IPS DF 6.9 (cell line): ENCODE measurements at regions not wholly inside any gene's neighbourhood (a gene's known extent, or its start where the extent isn't known, plus 50 kb on each side); places are given as distances from the start of the nearest gene placed in this dataset.

Experiments used
- DNase-seq: peaks from one replicate; pipeline ENCODE4 v3.0.0-alpha.2; 2013; ENCODE audit warnings: low read depth, low spot score
- H3K27ac ChIP-seq: one replicate; pipeline ENCODE4 v1.5.1; 2013; ENCODE audit warnings: low read length, control low read depth
- H3K27me3 ChIP-seq: 2 replicates; pipeline ENCODE4 v1.6.1; 2013; ENCODE audit warnings: mild to moderate bottlenecking, low read length; ENCODE audit not compliant: control insufficient read depth, insufficient read depth
- H3K36me3 ChIP-seq: 2 replicates; pipeline ENCODE4 v1.6.1; 2013; ENCODE audit warnings: low read length; ENCODE audit not compliant: control insufficient read depth, insufficient read depth
- H3K4me1 ChIP-seq: 2 replicates; pipeline ENCODE4 v1.6.1; 2013; ENCODE audit warnings: low read length; ENCODE audit not compliant: control insufficient read depth, insufficient read depth
- H3K4me3 ChIP-seq: 2 replicates; pipeline ENCODE4 v1.5.1; 2013; ENCODE audit warnings: mild to moderate bottlenecking, low read length
- H3K9me3 ChIP-seq: 2 replicates; pipeline ENCODE4 v1.6.1; 2013; ENCODE audit warnings: low read length, inconsistent platforms; ENCODE audit not compliant: control insufficient read depth, insufficient read depth
- WGBS: extraction: QIAGEN DNeasy Blood & Tissue Kit; methylation state at CpG from one replicate; pipeline ENCODE4 v1.1.7; 2013; ENCODE audit warnings: mixed read lengths, missing lambda C conversion rate; ENCODE audit not compliant: insufficient read length, insufficient coverage; 5-methylcytosine and 5-hydroxymethylcytosine counted together

GRCh38 chr2:67823726-67824125 lies 239.1 kb downstream of the C1D start:
- no CpG with 5 or more reads among the region's 8 CpGs for WGBS
- H3K4me1 ChIP-seq, result no peaks in the 10 kb centered on the region
- H3K36me3 ChIP-seq, result no peaks in the 10 kb centered on the region
- DNase-seq, result no peak
- no peak overlapping the region for H3K27ac ChIP-seq
- no peaks in the 10 kb centered on the region for H3K9me3 ChIP-seq
- no peaks in the 10 kb centered on the region for H3K27me3 ChIP-seq
- H3K4me3 ChIP-seq, result no peak overlapping the region

- no peaks in the 10 kb centered on the region for H3K9me3 ChIP-seq
- no CpG with 5 or more reads among the region's 6 CpGs for WGBS
- H3K36me3 ChIP-seq, result no peaks in the 10 kb centered on the region
- no peak overlapping the region for H3K27ac ChIP-seq
- DNase-seq, result no peak
- no peaks in the 10 kb centered on the region for H3K27me3 ChIP-seq
- no peak overlapping the region for H3K4me3 ChIP-seq
- no peaks in the 10 kb centered on the region for H3K4me1 ChIP-seq
Measured at GRCh38 chr2:67824186-67824585, 238.6 kb downstream of the C1D start.

- Histone ChIP-seq H3K4me1 (no peaks in the 10 kb centered on the region), H3K27ac (no peak overlapping the region), H3K36me3 (no peaks in the 10 kb centered on the region), H3K27me3 (no peaks in the 10 kb centered on the region), H3K4me3 (no peak overlapping the region), H3K9me3 (no peaks in the 10 kb centered on the region)
- DNase-seq, result no peak
- WGBS, result no CpG with 5 or more reads among the region's 2 CpGs
Measured at GRCh38 chr2:67825476-67825875, 237.3 kb downstream of the C1D start.

GRCh38 chr2:67828066-67828465 lies 234.7 kb downstream of the C1D start:
- WGBS, result no CpG with 5 or more reads among the region's 2 CpGs
- no peak for DNase-seq
- H3K4me3 ChIP-seq, result no peak overlapping the region

GRCh38 chr2:67829470-67829869 lies 233.3 kb downstream of the C1D start:
- H3K27ac ChIP-seq, result no peak overlapping the region
- H3K36me3 ChIP-seq, result no peaks in the 10 kb centered on the region
- WGBS, result no CpG with 5 or more reads among the region's 2 CpGs
- H3K9me3 ChIP-seq, result no peaks in the 10 kb centered on the region
- DNase-seq, result no peak
- no peaks in the 10 kb centered on the region for H3K27me3 ChIP-seq
- H3K4me3 ChIP-seq, result no peak overlapping the region
- no peaks in the 10 kb centered on the region for H3K4me1 ChIP-seq

More at GRCh38 chr2:67828066-67828465, 234.7 kb downstream of the C1D start:
- H3K27ac ChIP-seq, result no peak overlapping the region
- H3K4me1 ChIP-seq, result no peaks in the 10 kb centered on the region
- H3K9me3 ChIP-seq, result no peaks in the 10 kb centered on the region
- H3K27me3 ChIP-seq, result no peaks in the 10 kb centered on the region
- H3K36me3 ChIP-seq, result no peaks in the 10 kb centered on the region

GRCh38 chr2:67833632-67834031 lies 229.2 kb downstream of the C1D start:
- no peak for DNase-seq
- WGBS, result no CpG with 5 or more reads among the region's 5 CpGs

GRCh38 chr2:67834482-67834881 lies 228.3 kb downstream of the C1D start:
- no peak for DNase-seq
- WGBS, result no CpG with 5 or more reads among the region's 7 CpGs
- H3K4me3 ChIP-seq, result no peak overlapping the region

More at GRCh38 chr2:67833632-67834031, 229.2 kb downstream of the C1D start:
- Histone ChIP-seq H3K4me1 (no peaks in the 10 kb centered on the region), H3K9me3 (no peaks in the 10 kb centered on the region), H3K27ac (no peak overlapping the region), H3K36me3 (no peaks in the 10 kb centered on the region), H3K4me3 (no peak overlapping the region), H3K27me3 (no peaks in the 10 kb centered on the region)

GRCh38 chr2:67835266-67835665 lies 227.5 kb downstream of the C1D start:
- H3K36me3 ChIP-seq, result no peaks in the 10 kb centered on the region
- H3K9me3 ChIP-seq, result no peaks in the 10 kb centered on the region
- H3K27ac ChIP-seq, result no peak overlapping the region
- no peaks in the 10 kb centered on the region for H3K4me1 ChIP-seq
- no peak for DNase-seq
- H3K27me3 ChIP-seq, result no peaks in the 10 kb centered on the region
- no CpG with 5 or more reads among the region's 3 CpGs for WGBS
- no peak overlapping the region for H3K4me3 ChIP-seq

More at GRCh38 chr2:67834482-67834881, 228.3 kb downstream of the C1D start:
- Histone ChIP-seq H3K36me3 (no peaks in the 10 kb centered on the region), H3K27ac (no peak overlapping the region), H3K4me1 (no peaks in the 10 kb centered on the region), H3K27me3 (no peaks in the 10 kb centered on the region), H3K9me3 (no peaks in the 10 kb centered on the region)

GRCh38 chr2:67836866-67837265 lies 225.9 kb downstream of the C1D start:
- H3K27ac ChIP-seq, result no peak overlapping the region
- WGBS, result no CpG with 5 or more reads among the region's 5 CpGs

GRCh38 chr2:67838205-67838604 lies 224.6 kb downstream of the C1D start:
- Histone ChIP-seq H3K4me1 (no peaks in the 10 kb centered on the region), H3K27me3 (no peaks in the 10 kb centered on the region), H3K9me3 (no peaks in the 10 kb centered on the region), H3K4me3 (no peak overlapping the region), H3K27ac (no peak overlapping the region), H3K36me3 (no peaks in the 10 kb centered on the region)
- WGBS, result no CpG with 5 or more reads among the region's 3 CpGs
- no peak for DNase-seq

More at GRCh38 chr2:67836866-67837265, 225.9 kb downstream of the C1D start:
- Histone ChIP-seq H3K36me3 (no peaks in the 10 kb centered on the region), H3K4me3 (no peak overlapping the region), H3K27me3 (no peaks in the 10 kb centered on the region), H3K4me1 (no peaks in the 10 kb centered on the region), H3K9me3 (no peaks in the 10 kb centered on the region)
- no peak for DNase-seq

GRCh38 chr2:67839242-67839641 lies 223.6 kb downstream of the C1D start:
- no peaks in the 10 kb centered on the region for H3K9me3 ChIP-seq
- DNase-seq, result no peak
- no peaks in the 10 kb centered on the region for H3K36me3 ChIP-seq
- H3K4me1 ChIP-seq, result no peaks in the 10 kb centered on the region
- no peaks in the 10 kb centered on the region for H3K27me3 ChIP-seq
- WGBS, result no CpG with 5 or more reads among the region's 3 CpGs
- no peak overlapping the region for H3K27ac ChIP-seq
- no peak overlapping the region for H3K4me3 ChIP-seq
